ENCODE measurements at regions not wholly inside any gene's neighbourhood (a gene's known extent, or its start where the extent isn't known, plus 50 kb on each side); places are given as distances from the start of the nearest gene placed in this dataset.

GRCh38 chr3:165459111-165459510 is 262.9 kb upstream of the SLITRK3 start:
- TF ChIP-seq MAZ (IDR thresholded peaks at IDR 0.05; ENCODE audit: borderline replicate concordance, low read depth, low read length) (no peak), CTCF (conservative IDR thresholded peaks at IDR 0.05; ENCODE audit: low read depth, low read length) (no peak), NFE2L2 (IDR thresholded peaks at IDR 0.05; ENCODE audit: low read depth, low read length) (no peak), CEBPB (IDR thresholded peaks at IDR 0.05; ENCODE audit: low read depth, low read length) (no peak), POLR2A (IDR thresholded peaks at IDR 0.05; ENCODE audit: low read depth, low read length) (no peak), FOS (IDR thresholded peaks at IDR 0.05; ENCODE audit: low read depth, low read length) (no peak), RFX5 (IDR thresholded peaks at IDR 0.05; ENCODE audit: low read depth, low read length) (no peak), RAD21 (IDR thresholded peaks at IDR 0.05; ENCODE audit: low read length) (no peak), ELK1 (IDR thresholded peaks at IDR 0.05; ENCODE audit: borderline replicate concordance, low read depth, low read length) (no peak), MXI1 (IDR thresholded peaks at IDR 0.05; ENCODE audit: borderline replicate concordance, low read depth, low read length) (no peak)

Data from IMR-90 (cell line).